Right lung (tissue), 2 donors: ENCODE measurements at regions not wholly inside any gene's neighbourhood (a gene's known extent, or its start where the extent isn't known, plus 50 kb on each side); places are given as distances from the start of the nearest gene placed in this dataset.

Experiments
- DNase-seq, 2 donors: peaks; one replicate each; pipeline ENCODE4 v3.0.0-alpha.2; 2013

- no peak for DNase-seq
Measured at GRCh38 chr2:163369111-163369510, 366.7 kb downstream of the FIGN start.

DNA sequence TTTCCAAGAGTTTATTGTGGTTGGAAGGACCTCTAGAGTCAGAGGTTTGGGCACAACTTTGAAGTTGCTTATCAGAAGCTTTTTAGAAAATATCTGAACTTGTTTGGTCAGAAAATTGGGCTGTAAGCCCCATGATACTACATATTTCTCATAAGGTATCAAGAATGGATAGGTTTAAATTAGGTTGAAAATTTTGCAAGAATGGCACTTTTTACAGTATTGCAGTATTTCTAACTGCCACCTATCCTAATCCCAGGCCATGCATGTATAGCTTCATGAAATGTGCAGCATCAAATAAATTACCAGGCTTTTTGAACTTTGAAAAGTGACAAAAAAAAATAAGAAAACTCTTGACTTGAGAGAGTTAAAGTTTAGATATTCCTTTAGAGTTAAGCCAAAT, 367.2 kb downstream of the FIGN start:
- no peak for DNase-seq

GRCh38 chr2:163367825-163368582, 367.8 kb downstream of the FIGN start:
- no peak for DNase-seq

GRCh38 chr2:163364736-163365135, 371.1 kb downstream of the FIGN start:
- no peak for DNase-seq

GRCh38 chr2:163353551-163353950, 382.3 kb downstream of the FIGN start:
- DNase-seq: no peak

- DNase-seq: no peak
Measured at GRCh38 chr2:163351966-163352365, 383.8 kb downstream of the FIGN start.

- no peak for DNase-seq
Measured at GRCh38 chr2:163351143-163351542, 384.7 kb downstream of the FIGN start.

- peak; percentile 8 to 14 for DNase-seq
Measured at GRCh38 chr2:163348857-163349380, 386.9 kb downstream of the FIGN start.

DNA sequence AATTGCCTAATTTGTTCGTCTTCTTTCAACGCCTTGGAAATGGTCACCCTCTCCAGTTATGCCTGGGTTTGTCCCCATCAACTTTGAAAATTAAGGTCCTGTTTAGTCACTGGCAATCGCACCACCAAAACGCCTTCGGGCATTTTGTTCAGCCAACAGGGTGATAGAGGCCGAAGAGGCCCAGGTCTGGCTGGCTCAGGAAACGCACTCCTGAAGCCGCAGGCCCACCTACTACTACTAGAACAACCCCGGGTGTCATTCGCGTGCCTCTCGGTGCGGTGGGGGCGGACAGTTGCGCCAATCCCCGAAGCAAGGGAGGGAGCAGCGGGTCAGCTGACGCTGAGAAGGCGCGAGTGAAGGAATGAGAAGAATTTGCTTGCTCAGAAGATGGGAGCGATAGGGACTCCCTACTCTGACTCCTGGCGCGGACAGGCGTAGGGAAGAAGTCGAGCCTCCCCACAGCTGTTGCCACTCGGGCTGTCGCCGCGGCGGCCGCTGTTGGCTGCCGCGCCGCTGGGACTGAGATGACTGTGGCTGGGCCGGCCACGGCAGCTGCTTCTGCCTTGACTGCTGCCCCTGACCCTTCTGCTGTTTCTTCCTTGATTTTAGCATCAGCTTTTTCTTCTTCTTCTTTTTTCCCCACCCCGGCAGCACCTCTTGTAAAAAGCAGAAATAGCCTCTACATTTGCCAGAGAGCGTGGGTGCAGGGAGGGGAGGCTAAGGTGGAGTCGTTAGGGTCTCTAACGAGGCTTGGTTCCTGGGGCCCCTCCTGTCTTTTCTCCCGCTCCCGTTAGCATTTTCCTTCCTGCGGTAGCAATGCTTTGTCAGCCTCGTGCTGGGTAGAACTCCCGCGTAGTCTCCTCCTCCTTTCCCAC, 387.6 kb downstream of the FIGN start:
- DNase-seq: peak; percentile 67 to 72

DNA sequence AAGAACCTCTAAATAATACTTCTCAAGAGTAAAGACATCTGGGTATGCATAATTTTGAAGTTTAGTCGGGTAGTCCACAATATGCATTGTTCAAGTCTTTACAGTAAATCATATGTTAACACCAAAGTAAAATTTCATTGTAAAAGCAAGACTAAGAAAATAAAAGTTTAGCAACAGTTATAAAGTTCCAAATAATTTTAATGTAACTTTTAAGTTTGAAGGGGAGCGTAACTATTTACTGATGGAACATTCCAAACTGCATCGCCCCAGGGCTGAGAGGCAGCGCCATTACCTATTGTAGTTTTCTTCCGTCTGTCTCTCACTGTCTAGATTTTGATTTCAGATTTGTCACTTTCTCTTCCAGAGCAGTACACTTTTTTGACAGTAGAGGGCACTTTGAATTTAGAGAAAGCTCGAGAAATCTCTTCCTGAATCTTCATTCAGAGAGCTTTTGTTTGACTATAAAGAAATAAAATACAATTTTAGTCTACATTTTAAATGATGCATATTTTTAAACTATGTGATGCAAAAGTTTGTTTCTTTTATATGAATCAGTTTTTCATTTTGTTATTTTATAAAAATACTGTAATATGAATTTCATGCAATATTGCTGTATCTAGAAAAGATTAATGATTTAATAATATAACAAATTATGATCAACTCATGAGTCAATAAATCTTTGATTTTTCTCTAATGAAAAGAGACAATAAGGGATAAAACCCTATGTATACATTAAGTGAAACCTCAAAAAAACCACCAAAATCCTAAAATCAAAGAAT, 389.8 kb downstream of the FIGN start:
- DNase-seq: peak; percentile 18 to 28

GRCh38 chr2:163343316-163343715, 392.5 kb downstream of the FIGN start:
- no peak for DNase-seq

GRCh38 chr2:163341426-163341825, 394.4 kb downstream of the FIGN start:
- no peak for DNase-seq

DNA sequence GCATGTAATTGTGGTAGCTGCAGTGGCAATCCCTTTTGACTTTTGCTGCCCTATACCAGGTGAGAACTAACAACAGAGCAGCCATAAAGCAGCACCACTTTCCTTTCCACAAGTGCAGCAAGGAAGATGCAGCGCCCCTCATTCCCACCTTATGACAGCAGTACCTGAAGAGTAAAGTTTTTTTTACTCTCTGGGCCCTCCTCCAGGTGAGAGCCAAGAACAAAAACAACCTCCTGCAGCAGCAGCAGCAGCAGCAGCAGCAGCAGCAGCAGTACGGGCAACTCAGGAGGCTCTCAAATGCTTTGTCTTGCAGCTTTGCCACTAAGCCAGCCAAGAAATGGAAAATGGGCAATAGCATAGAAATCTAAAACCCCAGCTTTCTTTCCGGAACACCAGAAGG, 397.5 kb downstream of the FIGN start:
- no peak for DNase-seq

DNA sequence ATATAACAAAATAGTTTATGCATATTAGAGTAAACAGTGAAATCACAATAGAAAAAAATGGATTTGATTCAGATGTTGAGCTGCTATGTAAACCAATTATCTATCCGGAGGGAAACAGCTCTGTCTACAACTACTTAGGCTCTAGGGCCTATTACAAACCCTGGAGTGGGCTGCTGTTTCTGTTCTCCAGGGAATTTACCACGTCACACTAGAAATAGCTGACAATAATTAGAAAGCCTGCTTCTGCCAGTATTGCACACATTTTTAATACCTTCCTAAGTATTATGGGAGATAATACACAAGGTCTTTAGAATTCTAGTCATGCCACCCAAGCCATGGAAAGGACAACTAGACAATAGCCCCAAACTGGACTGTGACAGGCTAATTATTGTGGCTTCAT, 411.1 kb downstream of the FIGN start:
- DNase-seq: no peak

DNA sequence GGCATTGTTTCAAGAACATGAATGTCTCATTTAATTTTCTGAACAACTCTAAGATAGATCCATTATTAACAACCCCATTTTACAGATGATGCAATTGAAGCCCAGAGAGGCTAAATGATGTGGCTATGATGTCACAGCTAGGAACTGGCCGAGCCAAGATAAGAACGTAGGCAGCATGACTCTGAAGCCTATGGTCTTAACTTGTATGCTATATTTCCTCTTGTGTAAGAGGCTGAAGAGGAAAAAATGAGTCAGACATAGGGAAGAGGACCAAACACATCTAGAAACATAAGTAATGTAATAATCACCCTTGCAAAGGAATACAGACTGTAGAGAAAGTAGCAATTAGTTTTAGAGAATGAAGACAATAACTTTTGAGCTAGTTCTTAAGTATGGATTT, 416.8 kb downstream of the FIGN start:
- no peak for DNase-seq

- DNase-seq: no peak
Measured at GRCh38 chr2:163314712-163315111, 421.1 kb downstream of the FIGN start.

DNA sequence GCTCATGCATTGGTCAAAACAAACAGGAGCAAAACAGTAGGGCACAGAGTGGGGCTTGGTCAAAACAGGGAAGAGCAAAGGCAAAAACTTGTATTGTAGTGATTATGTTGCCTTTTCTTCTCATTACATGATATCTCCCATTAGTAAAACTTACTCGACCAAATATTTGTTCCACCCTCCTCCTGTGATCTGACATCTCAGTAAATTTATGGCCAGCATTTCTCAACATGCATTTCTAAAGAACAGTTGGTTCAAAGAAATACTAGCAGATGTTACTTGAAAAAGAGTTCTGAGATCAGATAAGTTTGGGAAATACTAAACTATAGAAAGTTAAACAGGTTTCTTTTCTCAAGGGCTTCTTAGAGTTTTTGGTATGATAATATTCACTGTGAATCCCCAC, 423.1 kb downstream of the FIGN start:
- no peak for DNase-seq

GRCh38 chr2:163306647-163307046, 429.2 kb downstream of the FIGN start:
- no peak for DNase-seq

DNA sequence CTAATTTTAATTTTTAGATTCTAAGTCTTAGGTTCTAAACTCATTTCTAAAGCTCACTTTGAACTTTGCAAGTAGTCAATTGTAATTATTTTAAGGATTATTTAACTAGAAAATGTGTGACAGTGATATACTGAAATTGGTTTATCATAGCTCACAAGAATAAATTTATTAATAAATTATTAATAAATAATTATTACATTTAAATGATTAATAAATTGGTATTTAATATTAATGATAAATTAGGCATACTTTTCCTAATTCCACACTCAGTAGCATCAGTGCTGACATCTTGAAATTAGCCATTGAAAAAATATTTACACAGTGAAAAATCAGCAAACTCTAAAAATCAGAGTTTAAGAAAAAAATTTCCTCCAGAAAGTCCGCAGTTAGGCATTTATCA, 433.7 kb downstream of the FIGN start:
- no peak for DNase-seq

GRCh38 chr2:163291790-163292189, 444.0 kb downstream of the FIGN start:
- DNase-seq: no peak

DNA sequence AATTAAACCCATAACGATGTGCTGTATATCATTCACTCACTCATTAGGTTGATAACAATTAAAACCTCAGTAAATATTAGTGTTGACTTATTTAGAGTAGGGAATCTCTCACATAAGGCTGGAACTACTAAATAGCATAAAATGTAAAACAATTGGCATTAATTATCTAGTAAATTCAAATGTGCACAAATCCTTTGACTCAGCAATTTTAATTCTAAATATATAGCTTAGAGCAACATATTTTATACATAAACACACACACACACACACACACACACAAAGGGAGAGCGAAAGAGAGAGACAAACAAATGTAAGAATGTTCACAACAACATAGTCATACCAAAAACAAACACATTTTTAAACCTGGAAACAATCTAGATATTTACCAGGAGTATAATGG, 443.1 kb upstream of the KCNH7 start:
- no peak for DNase-seq

DNA sequence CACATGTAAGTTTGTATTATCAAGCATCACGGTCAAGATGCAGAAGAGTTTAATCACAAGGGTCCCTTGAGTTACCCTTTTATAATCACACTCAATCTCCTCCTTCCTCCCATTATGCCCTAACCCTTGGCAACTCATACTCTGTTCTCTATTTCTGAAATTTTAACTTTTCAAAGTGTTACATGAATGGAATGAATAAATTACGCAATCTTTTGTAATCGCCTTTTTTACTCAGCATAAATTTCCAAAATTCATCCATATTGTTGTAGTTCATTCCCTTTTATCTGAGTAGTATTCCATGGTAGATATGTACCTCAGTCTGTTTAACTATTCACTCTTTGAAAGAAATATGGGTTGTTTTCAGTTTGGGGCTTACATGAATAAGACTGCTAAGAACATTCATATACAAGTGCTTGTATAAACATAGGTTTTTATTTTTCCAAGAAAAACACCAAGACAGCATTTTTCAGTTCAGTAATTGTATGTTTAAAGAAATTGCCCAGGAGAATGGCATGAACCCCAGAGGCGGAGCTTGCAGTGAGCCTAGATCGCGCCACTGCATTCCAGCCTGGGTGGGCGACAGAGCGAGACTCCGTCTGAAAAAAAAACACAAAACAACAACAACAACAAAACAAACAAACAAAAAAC, 430.9 kb upstream of the KCNH7 start:
- DNase-seq: no peak
